C4-2B (cell line): ENCODE measurements at regions not wholly inside any gene's neighbourhood (a gene's known extent, or its start where the extent isn't known, plus 50 kb on each side); places are given as distances from the start of the nearest gene placed in this dataset.

ENCODE experiments used
- CTCF ChIP-seq: fragments of 450-650 bp; conservative IDR thresholded peaks from 2 replicates; pipeline ENCODE4 v1.5.1; 2017; ENCODE audit warnings: mild to moderate bottlenecking
- ZFX ChIP-seq: fragments of 450-650 bp; IDR thresholded peaks from 2 replicates; pipeline ENCODE4 v1.6.1; 2017

- TF ChIP-seq CTCF (no peak), ZFX (no peak)
Observed at GRCh38 chr6:45743028-45743615, 272.5 kb downstream of the CLIC5 start.
